ENCODE measurements at regions not wholly inside any gene's neighbourhood (a gene's known extent, or its start where the extent isn't known, plus 50 kb on each side); places are given as distances from the start of the nearest gene placed in this dataset.

DNA sequence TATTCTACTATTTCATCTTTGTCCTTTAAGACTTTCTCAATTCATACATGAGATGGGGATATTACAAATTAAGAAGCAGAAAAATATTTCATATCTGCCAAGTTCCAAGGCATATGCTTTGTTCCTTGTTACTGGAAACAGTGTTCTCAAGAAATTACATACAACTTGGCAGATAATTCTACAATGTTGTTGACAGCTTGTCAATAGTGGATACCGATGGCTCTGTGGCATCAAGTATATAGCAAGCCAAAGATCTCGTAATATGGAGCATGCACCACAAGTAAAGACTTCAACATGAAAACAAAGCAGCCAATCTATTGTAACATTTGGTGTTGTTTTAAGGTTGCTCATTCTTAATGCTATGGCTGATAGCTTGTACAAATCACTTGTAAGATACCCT, 598.2 kb upstream of the KLHL29 start:
- Histone ChIP-seq H3K9me3 (ENCODE audit: insufficient read depth, low read length, severe bottlenecking) (no peaks in the 10 kb centered on the region), H3K36me3 (ENCODE audit: insufficient read depth, low read length) (no peaks in the 10 kb centered on the region), H3K79me2 (ENCODE audit: insufficient read depth, low read length) (no peaks in the 10 kb centered on the region), H3K4me1 (ENCODE audit: insufficient read depth, low read length) (no peaks in the 10 kb centered on the region), H3K4me3 (ENCODE audit: low read depth in 1 of 2, low read length in 2 of 2) (no peak overlapping the region), H3K27ac (ENCODE audit: low read length) (no peak overlapping the region), H2AFZ (ENCODE audit: low read depth, low read length) (no peak overlapping the region), H3K4me2 (ENCODE audit: insufficient read depth, low read length) (no peak overlapping the region), H4K20me1 (ENCODE audit: insufficient read depth, low read length) (no peaks in the 10 kb centered on the region), H3K27me3 (ENCODE audit: insufficient read depth, low read length, poor library complexity) (no peaks in the 10 kb centered on the region), H3K9ac (ENCODE audit: low read depth, low read length) (no peak overlapping the region)
- DNase-seq = no peak
- ATAC-seq (ENCODE audit: insufficient read depth, low read depth) = no peak
- TF ChIP-seq, protein P1, sequence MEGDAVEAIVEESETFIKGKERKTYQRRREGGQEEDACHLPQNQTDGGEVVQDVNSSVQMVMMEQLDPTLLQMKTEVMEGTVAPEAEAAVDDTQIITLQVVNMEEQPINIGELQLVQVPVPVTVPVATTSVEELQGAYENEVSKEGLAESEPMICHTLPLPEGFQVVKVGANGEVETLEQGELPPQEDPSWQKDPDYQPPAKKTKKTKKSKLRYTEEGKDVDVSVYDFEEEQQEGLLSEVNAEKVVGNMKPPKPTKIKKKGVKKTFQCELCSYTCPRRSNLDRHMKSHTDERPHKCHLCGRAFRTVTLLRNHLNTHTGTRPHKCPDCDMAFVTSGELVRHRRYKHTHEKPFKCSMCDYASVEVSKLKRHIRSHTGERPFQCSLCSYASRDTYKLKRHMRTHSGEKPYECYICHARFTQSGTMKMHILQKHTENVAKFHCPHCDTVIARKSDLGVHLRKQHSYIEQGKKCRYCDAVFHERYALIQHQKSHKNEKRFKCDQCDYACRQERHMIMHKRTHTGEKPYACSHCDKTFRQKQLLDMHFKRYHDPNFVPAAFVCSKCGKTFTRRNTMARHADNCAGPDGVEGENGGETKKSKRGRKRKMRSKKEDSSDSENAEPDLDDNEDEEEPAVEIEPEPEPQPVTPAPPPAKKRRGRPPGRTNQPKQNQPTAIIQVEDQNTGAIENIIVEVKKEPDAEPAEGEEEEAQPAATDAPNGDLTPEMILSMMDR (IDR thresholded peaks at IDR 0.05; ENCODE audit: borderline replicate concordance, extremely low read depth, low read length, poor library complexity, severe bottlenecking) = no peak
- TF ChIP-seq EZH2 (IDR thresholded peaks at IDR 0.05; ENCODE audit: borderline replicate concordance, low read depth, low read length, severe bottlenecking) = no peak

- Histone ChIP-seq H4K20me1 (ENCODE audit: insufficient read depth, low read length) (no peaks in the 10 kb centered on the region), H3K9ac (ENCODE audit: low read depth, low read length) (no peak overlapping the region), H3K4me3 (ENCODE audit: low read depth in 1 of 2, low read length in 2 of 2) (no peak overlapping the region), H3K79me2 (ENCODE audit: insufficient read depth, low read length) (no peaks in the 10 kb centered on the region), H3K27me3 (ENCODE audit: insufficient read depth, low read length, poor library complexity) (no peaks in the 10 kb centered on the region), H3K9me3 (ENCODE audit: insufficient read depth, low read length, severe bottlenecking) (no peaks in the 10 kb centered on the region), H3K4me1 (ENCODE audit: insufficient read depth, low read length) (no peaks in the 10 kb centered on the region), H3K36me3 (ENCODE audit: insufficient read depth, low read length) (no peaks in the 10 kb centered on the region), H3K4me2 (ENCODE audit: insufficient read depth, low read length) (no peak overlapping the region), H3K27ac (ENCODE audit: low read length) (no peak overlapping the region), H2AFZ (ENCODE audit: low read depth, low read length) (no peak overlapping the region)
- ATAC-seq (ENCODE audit: insufficient read depth, low read depth) (no peak), DNase-seq (no peak)
- TF ChIP-seq, protein P1 (IDR thresholded peaks at IDR 0.05; ENCODE audit: borderline replicate concordance, extremely low read depth, low read length, poor library complexity, severe bottlenecking) = no peak
- TF ChIP-seq EZH2 (IDR thresholded peaks at IDR 0.05; ENCODE audit: borderline replicate concordance, low read depth, low read length, severe bottlenecking) = no peak
Measured at GRCh38 chr2:22787745-22788144, 597.2 kb upstream of the KLHL29 start.

- Histone ChIP-seq H3K9ac (ENCODE audit: low read depth, low read length) (no peak overlapping the region), H3K4me3 (ENCODE audit: low read depth in 1 of 2, low read length in 2 of 2) (no peak overlapping the region), H3K27me3 (ENCODE audit: insufficient read depth, low read length, poor library complexity) (no peaks in the 10 kb centered on the region), H3K4me2 (ENCODE audit: insufficient read depth, low read length) (no peak overlapping the region), H2AFZ (ENCODE audit: low read depth, low read length) (no peak overlapping the region), H3K4me1 (ENCODE audit: insufficient read depth, low read length) (no peaks in the 10 kb centered on the region), H3K9me3 (ENCODE audit: insufficient read depth, low read length, severe bottlenecking) (no peaks in the 10 kb centered on the region), H4K20me1 (ENCODE audit: insufficient read depth, low read length) (no peaks in the 10 kb centered on the region), H3K79me2 (ENCODE audit: insufficient read depth, low read length) (no peaks in the 10 kb centered on the region), H3K36me3 (ENCODE audit: insufficient read depth, low read length) (no peaks in the 10 kb centered on the region), H3K27ac (ENCODE audit: low read length) (no peak overlapping the region)
- TF ChIP-seq, protein P1 (IDR thresholded peaks at IDR 0.05; ENCODE audit: borderline replicate concordance, extremely low read depth, low read length, poor library complexity, severe bottlenecking) = no peak
- no peak for TF ChIP-seq EZH2 (IDR thresholded peaks at IDR 0.05; ENCODE audit: borderline replicate concordance, low read depth, low read length, severe bottlenecking)
- ATAC-seq (ENCODE audit: insufficient read depth, low read depth) (no peak), DNase-seq (no peak)
Measured at GRCh38 chr2:22788749-22789327, 596.1 kb upstream of the KLHL29 start.

Measured in DND-41 (cell line).